Nephron (organoid): ENCODE measurements at regions not wholly inside any gene's neighbourhood (a gene's known extent, or its start where the extent isn't known, plus 50 kb on each side); places are given as distances from the start of the nearest gene placed in this dataset.

Source experiments
- H3K27ac Mint-ChIP-seq, 3 experiments: 2 replicates each; pipeline ENCODE4 v1.8.0; 2020; ENCODE audit warnings: mixed read lengths in 3 of 3, mild to moderate bottlenecking in 2 of 3, moderate library complexity in 1 of 3
- H3K27me3 Mint-ChIP-seq: 2 replicates; pipeline ENCODE4 v1.8.0; 2021; ENCODE audit warnings: low read depth, mild to moderate bottlenecking, moderate library complexity, mixed read lengths
- H3K36me3 Mint-ChIP-seq: 2 replicates; pipeline ENCODE4 v1.8.0; 2020; ENCODE audit warnings: low read depth, mixed read lengths
- H3K4me1 Mint-ChIP-seq: 2 replicates; pipeline ENCODE4 v1.8.0; 2020; ENCODE audit warnings: mixed read lengths
- H3K4me3 Mint-ChIP-seq, 3 experiments: 2 replicates each; pipeline ENCODE4 v1.8.0; 2020; ENCODE audit warnings: mild to moderate bottlenecking in 3 of 3, mixed read lengths in 3 of 3, moderate library complexity in 2 of 3
- H3K9me3 Mint-ChIP-seq: 2 replicates; pipeline ENCODE4 v1.8.0; 2020; ENCODE audit warnings: mixed read lengths
- CTCF ChIP-seq, 3 experiments: fragments of 200-600 bp; sonication (generic); IDR thresholded peaks; one replicate each; pipeline ENCODE4 v1.5.0; 2021; ENCODE audit warnings: antibody characterized with exemption in 3 of 3; ENCODE audit not compliant: unreplicated experiment in 3 of 3

- no peaks in the 10 kb centered on the region for H3K36me3 Mint-ChIP-seq
- no peak overlapping the region for H3K4me3 Mint-ChIP-seq
- peaks cover 12% of the 10 kb centered on the region for H3K4me1 Mint-ChIP-seq
- no peak overlapping the region for H3K27ac Mint-ChIP-seq
- TF ChIP-seq CTCF (IDR thresholded peaks at IDR 0.05; ENCODE audit: unreplicated experiment in 3 of 3), result no peak
- H3K27me3 Mint-ChIP-seq, result peaks cover 5% of the 10 kb centered on the region
- H3K9me3 Mint-ChIP-seq, result no peaks in the 10 kb centered on the region
Observed at GRCh38 chr5:4363045-4363444, 767.4 kb downstream of the IRX1 start.

GRCh38 chr5:4366628-4367027 lies 771.0 kb downstream of the IRX1 start:
- H3K27ac Mint-ChIP-seq, result no peak overlapping the region
- no peaks in the 10 kb centered on the region for H3K9me3 Mint-ChIP-seq
- H3K4me3 Mint-ChIP-seq, result no peak overlapping the region
- H3K4me1 Mint-ChIP-seq, result peaks cover 38% of the 10 kb centered on the region
- no peak for TF ChIP-seq CTCF (IDR thresholded peaks at IDR 0.05; ENCODE audit: unreplicated experiment in 3 of 3)
- H3K27me3 Mint-ChIP-seq, result peaks cover 5% of the 10 kb centered on the region
- H3K36me3 Mint-ChIP-seq, result no peaks in the 10 kb centered on the region

GRCh38 chr5:4370218-4370617 lies 769.9 kb upstream of the ADAMTS16 start:
- Mint-ChIP-seq H3K4me3 (no peak overlapping the region), H3K9me3 (no peaks in the 10 kb centered on the region), H3K36me3 (no peaks in the 10 kb centered on the region), H3K4me1 (peaks cover 33% of the 10 kb centered on the region), H3K27me3 (peaks cover 1% of the 10 kb centered on the region), H3K27ac (no peak overlapping the region)
- TF ChIP-seq CTCF (IDR thresholded peaks at IDR 0.05; ENCODE audit: unreplicated experiment in 3 of 3), result no peak

- H3K9me3 Mint-ChIP-seq, result no peaks in the 10 kb centered on the region
- no peak overlapping the region for H3K4me3 Mint-ChIP-seq
- H3K4me1 Mint-ChIP-seq, result peaks cover 33% of the 10 kb centered on the region
- TF ChIP-seq CTCF (IDR thresholded peaks at IDR 0.05; ENCODE audit: unreplicated experiment in 3 of 3), result no peak
- no peaks in the 10 kb centered on the region for H3K36me3 Mint-ChIP-seq
- H3K27me3 Mint-ChIP-seq, result peaks cover 4% of the 10 kb centered on the region
- no peak overlapping the region for H3K27ac Mint-ChIP-seq
Observed at GRCh38 chr5:4372481-4372880, 767.6 kb upstream of the ADAMTS16 start.

- peaks cover 31% of the 10 kb centered on the region for H3K4me1 Mint-ChIP-seq
- H3K27me3 Mint-ChIP-seq, result peaks cover 4% of the 10 kb centered on the region
- H3K4me3 Mint-ChIP-seq, result no peak overlapping the region
- no peaks in the 10 kb centered on the region for H3K9me3 Mint-ChIP-seq
- no peaks in the 10 kb centered on the region for H3K36me3 Mint-ChIP-seq
- TF ChIP-seq CTCF (IDR thresholded peaks at IDR 0.05; ENCODE audit: unreplicated experiment in 3 of 3), result no peak
- H3K27ac Mint-ChIP-seq, result no peak overlapping the region
Observed at GRCh38 chr5:4373051-4373820, 766.9 kb upstream of the ADAMTS16 start.

GRCh38 chr5:4374866-4375265 lies 765.3 kb upstream of the ADAMTS16 start:
- TF ChIP-seq CTCF (IDR thresholded peaks at IDR 0.05; ENCODE audit: unreplicated experiment in 3 of 3), result no peak
- no peaks in the 10 kb centered on the region for H3K36me3 Mint-ChIP-seq
- no peak overlapping the region for H3K4me3 Mint-ChIP-seq
- H3K9me3 Mint-ChIP-seq, result no peaks in the 10 kb centered on the region
- peaks cover 18% of the 10 kb centered on the region for H3K4me1 Mint-ChIP-seq
- H3K27me3 Mint-ChIP-seq, result peaks cover 4% of the 10 kb centered on the region
- no peak overlapping the region for H3K27ac Mint-ChIP-seq
